HEK293 (cell line): ENCODE measurements at regions not wholly inside any gene's neighbourhood (a gene's known extent, or its start where the extent isn't known, plus 50 kb on each side); places are given as distances from the start of the nearest gene placed in this dataset.

Experiments used
- CTCF ChIA-PET: fragments of 350-600 bp; formaldehyde crosslinking; extraction: SDS; loops from one replicate; lab custom pipeline; 2021; ENCODE audit warnings: antibody characterized with exemption; lab: Yijun Ruan, JAX
- POLR2A ChIA-PET: fragments of 300-600 bp; formaldehyde crosslinking; extraction: SDS; loops from one replicate; lab custom pipeline; 2020; ENCODE audit warnings: antibody characterized with exemption, inconsistent platforms; lab: Yijun Ruan, JAX
- H3K27ac ChIP-seq: fragments of 200-500 bp; sonication (Bioruptor generic); 2 replicates; pipeline ENCODE4 v1.5.1; 2014; ENCODE audit warnings: low read depth, low read length, control low read depth, inconsistent platforms; ENCODE audit errors: extremely low read depth
- H3K36me3 ChIP-seq, 2 experiments: fragments of 200-500 bp in 1 of 2; sonication (Bioruptor generic) in 1 of 2; 1 replicate in 1 of 2; 2 replicates in 1 of 2; pipeline ENCODE4 v1.5.1; 2014 to 2017; ENCODE audit warnings: inconsistent platforms in 2 of 2, low read length in 2 of 2; ENCODE audit not compliant: control insufficient read depth in 2 of 2, insufficient read depth in 1 of 2
- H3K4me1 ChIP-seq: fragments of 200-500 bp; sonication (Bioruptor generic); 2 replicates; pipeline ENCODE4 v1.5.1; 2014; ENCODE audit warnings: mild to moderate bottlenecking, low read length, inconsistent platforms; ENCODE audit not compliant: control insufficient read depth, insufficient read depth
- H3K4me3 ChIP-seq: 2 replicates; pipeline ENCODE4 v1.5.1; 2011; ENCODE audit warnings: low read depth, mild to moderate bottlenecking, control low read depth, low read length, moderate library complexity
- H3K9me3 ChIP-seq: fragments of 200-500 bp; sonication (Bioruptor generic); 2 replicates; pipeline ENCODE4 v1.5.1; 2014; ENCODE audit warnings: low read depth, low read length, inconsistent platforms; ENCODE audit not compliant: control insufficient read depth, insufficient read depth
- HOXA7 ChIP-seq: sonication (generic); formaldehyde crosslinking; IDR thresholded peaks from 2 replicates; pipeline ENCODE4 v1.8.1; 2022; ENCODE audit warnings: missing genetic modification reagents, borderline replicate concordance
- HOXD13 ChIP-seq: sonication (generic); formaldehyde crosslinking; IDR thresholded peaks from 2 replicates; pipeline ENCODE4 v1.8.0; 2022; ENCODE audit warnings: missing genetic modification reagents, borderline replicate concordance
- KLF7 ChIP-seq: fragments of 450-650 bp; formaldehyde crosslinking; IDR thresholded peaks from 2 replicates; pipeline ENCODE4 v1.5.1; 2016; ENCODE audit warnings: missing biosample characterization, missing genetic modification characterization, borderline replicate concordance
- RBAK ChIP-seq: fragments of 450-650 bp; formaldehyde crosslinking; IDR thresholded peaks from 2 replicates; pipeline ENCODE4 v1.5.1; 2016; ENCODE audit warnings: missing biosample characterization, missing genetic modification characterization
- ZBTB26 ChIP-seq: fragments of 450-650 bp; formaldehyde crosslinking; optimal IDR thresholded peaks from 2 replicates; pipeline ENCODE3; 2016; ENCODE audit warnings: missing biosample characterization, mild to moderate bottlenecking, missing genetic modification characterization
- ZNF169 ChIP-seq: fragments of 450-650 bp; formaldehyde crosslinking; IDR thresholded peaks from 2 replicates; pipeline ENCODE4 v1.5.1; 2016; ENCODE audit warnings: missing biosample characterization, missing genetic modification characterization
- ZNF302 ChIP-seq: fragments of 450-650 bp; formaldehyde crosslinking; IDR thresholded peaks from 2 replicates; pipeline ENCODE4 v1.5.1; 2016; ENCODE audit warnings: missing biosample characterization, missing genetic modification characterization, low read depth
- ZNF548 ChIP-seq: fragments of 450-650 bp; formaldehyde crosslinking; IDR thresholded peaks from 2 replicates; pipeline ENCODE4 v1.5.1; 2016; ENCODE audit warnings: missing biosample characterization, missing genetic modification characterization
- ZNF549 ChIP-seq: fragments of 450-650 bp; IDR thresholded peaks from 2 replicates; pipeline ENCODE4 v1.5.1; 2018; ENCODE audit warnings: missing biosample characterization, missing genetic modification characterization, mild to moderate bottlenecking, inconsistent platforms, moderate library complexity
- ZNF596 ChIP-seq: fragments of 450-650 bp; IDR thresholded peaks from 2 replicates; pipeline ENCODE4 v1.5.0; 2018; ENCODE audit warnings: missing biosample characterization, mild to moderate bottlenecking, missing genetic modification characterization, moderate library complexity
- ZNF701 ChIP-seq: fragments of 450-650 bp; formaldehyde crosslinking; IDR thresholded peaks from 2 replicates; pipeline ENCODE4 v1.5.1; 2016; ENCODE audit warnings: missing biosample characterization, missing genetic modification characterization
- ZNF837 ChIP-seq: fragments of 450-650 bp; formaldehyde crosslinking; IDR thresholded peaks from 2 replicates; pipeline ENCODE4 v1.5.1; 2016; ENCODE audit warnings: missing biosample characterization, missing genetic modification characterization
- TF ChIP-seq, protein P1 (sequence below): fragments of 450-650 bp; formaldehyde crosslinking; IDR thresholded peaks from 2 replicates; pipeline ENCODE4; 2016; ENCODE audit warnings: missing biosample characterization, missing genetic modification characterization
- TF ChIP-seq, protein P2 (sequence below): fragments of 450-650 bp; formaldehyde crosslinking; IDR thresholded peaks from 2 replicates; pipeline ENCODE4 v1.5.1; 2016; ENCODE audit warnings: missing biosample characterization, missing genetic modification characterization
- TF ChIP-seq, protein P3 (sequence below): fragments of 450-650 bp; formaldehyde crosslinking; IDR thresholded peaks from 2 replicates; pipeline ENCODE4 v1.5.1; 2016; ENCODE audit warnings: missing biosample characterization, missing genetic modification characterization
- TF ChIP-seq, protein P4 (sequence below): fragments of 450-650 bp; IDR thresholded peaks from 2 replicates; pipeline ENCODE4 v1.5.1; 2018; ENCODE audit warnings: missing biosample characterization, mild to moderate bottlenecking, missing genetic modification characterization
- TF ChIP-seq, protein P5 (sequence below): fragments of 450-650 bp; formaldehyde crosslinking; IDR thresholded peaks from 2 replicates; pipeline ENCODE4 v1.5.1; 2016; ENCODE audit warnings: missing biosample characterization, missing genetic modification characterization

DNA sequence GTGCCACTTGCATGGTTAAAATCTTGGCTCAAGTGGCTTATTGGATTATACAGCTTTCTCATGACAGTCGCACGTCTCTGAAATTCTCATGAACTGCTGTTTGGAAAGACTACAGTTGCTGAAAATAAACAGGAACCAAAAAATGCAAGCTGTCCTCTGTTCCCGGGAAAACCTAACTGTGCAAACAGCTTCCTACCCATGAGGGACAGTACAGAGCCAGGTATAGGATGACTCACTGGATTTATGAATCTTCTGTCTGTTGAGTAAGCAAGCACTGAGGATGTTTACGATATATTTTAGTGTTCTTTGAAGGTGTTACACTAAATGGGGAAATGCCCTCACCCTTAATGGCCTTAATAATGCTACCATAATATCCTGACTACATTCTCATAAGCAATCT is 380.3 kb upstream of the TNC start (continued):
- TF ChIP-seq, protein P1, sequence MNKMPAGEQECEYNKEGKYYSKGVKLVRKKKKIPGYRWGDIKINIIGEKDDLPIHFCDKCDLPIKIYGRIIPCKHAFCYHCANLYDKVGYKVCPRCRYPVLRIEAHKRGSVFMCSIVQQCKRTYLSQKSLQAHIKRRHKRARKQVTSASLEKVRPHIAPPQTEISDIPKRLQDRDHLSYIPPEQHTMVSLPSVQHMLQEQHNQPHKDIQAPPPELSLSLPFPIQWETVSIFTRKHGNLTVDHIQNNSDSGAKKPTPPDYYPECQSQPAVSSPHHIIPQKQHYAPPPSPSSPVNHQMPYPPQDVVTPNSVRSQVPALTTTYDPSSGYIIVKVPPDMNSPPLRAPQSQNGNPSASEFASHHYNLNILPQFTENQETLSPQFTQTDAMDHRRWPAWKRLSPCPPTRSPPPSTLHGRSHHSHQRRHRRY (tag by site-specific recombination), result no peak
- no peak for TF ChIP-seq ZNF596 (tag by site-specific recombination)
- TF ChIP-seq ZBTB26 (tag by site-specific recombination), result no peak
- no peak for TF ChIP-seq ZNF169 (tag by site-specific recombination)

- CTCF ChIA-PET, result interaction anchor here (1.3 kb wide), 1 partner anchor 17 kb away, joined by 3 read pairs; no protein-coding TSS in a partner anchor
- TF ChIP-seq, protein P2, sequence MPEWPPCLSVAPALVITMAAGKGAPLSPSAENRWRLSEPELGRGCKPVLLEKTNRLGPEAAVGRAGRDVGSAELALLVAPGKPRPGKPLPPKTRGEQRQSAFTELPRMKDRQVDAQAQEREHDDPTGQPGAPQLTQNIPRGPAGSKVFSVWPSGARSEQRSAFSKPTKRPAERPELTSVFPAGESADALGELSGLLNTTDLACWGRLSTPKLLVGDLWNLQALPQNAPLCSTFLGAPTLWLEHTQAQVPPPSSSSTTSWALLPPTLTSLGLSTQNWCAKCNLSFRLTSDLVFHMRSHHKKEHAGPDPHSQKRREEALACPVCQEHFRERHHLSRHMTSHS (tag by site-specific recombination), result no peak
- TF ChIP-seq ZNF549 (tag by site-specific recombination), result no peak
- TF ChIP-seq, protein P3, sequence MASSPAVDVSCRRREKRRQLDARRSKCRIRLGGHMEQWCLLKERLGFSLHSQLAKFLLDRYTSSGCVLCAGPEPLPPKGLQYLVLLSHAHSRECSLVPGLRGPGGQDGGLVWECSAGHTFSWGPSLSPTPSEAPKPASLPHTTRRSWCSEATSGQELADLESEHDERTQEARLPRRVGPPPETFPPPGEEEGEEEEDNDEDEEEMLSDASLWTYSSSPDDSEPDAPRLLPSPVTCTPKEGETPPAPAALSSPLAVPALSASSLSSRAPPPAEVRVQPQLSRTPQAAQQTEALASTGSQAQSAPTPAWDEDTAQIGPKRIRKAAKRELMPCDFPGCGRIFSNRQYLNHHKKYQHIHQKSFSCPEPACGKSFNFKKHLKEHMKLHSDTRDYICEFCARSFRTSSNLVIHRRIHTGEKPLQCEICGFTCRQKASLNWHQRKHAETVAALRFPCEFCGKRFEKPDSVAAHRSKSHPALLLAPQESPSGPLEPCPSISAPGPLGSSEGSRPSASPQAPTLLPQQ, result no peak
- no peak for TF ChIP-seq ZBTB26 (tag by site-specific recombination)
- no peak for TF ChIP-seq ZNF837
- TF ChIP-seq KLF7, result no peak
- TF ChIP-seq, protein P4, sequence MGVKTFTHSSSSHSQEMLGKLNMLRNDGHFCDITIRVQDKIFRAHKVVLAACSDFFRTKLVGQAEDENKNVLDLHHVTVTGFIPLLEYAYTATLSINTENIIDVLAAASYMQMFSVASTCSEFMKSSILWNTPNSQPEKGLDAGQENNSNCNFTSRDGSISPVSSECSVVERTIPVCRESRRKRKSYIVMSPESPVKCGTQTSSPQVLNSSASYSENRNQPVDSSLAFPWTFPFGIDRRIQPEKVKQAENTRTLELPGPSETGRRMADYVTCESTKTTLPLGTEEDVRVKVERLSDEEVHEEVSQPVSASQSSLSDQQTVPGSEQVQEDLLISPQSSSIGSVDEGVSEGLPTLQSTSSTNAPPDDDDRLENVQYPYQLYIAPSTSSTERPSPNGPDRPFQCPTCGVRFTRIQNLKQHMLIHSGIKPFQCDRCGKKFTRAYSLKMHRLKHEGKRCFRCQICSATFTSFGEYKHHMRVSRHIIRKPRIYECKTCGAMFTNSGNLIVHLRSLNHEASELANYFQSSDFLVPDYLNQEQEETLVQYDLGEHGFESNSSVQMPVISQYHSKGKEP (tag by site-specific recombination), result no peak
- TF ChIP-seq HOXD13 (CRISPR knock-in tag), result no peak
- POLR2A ChIA-PET, result no interaction called here
- Histone ChIP-seq H3K9me3 (no peaks in the 10 kb centered on the region), H3K36me3 (no peaks in the 10 kb centered on the region), H3K4me3 (no peak overlapping the region), H3K27ac (no peak overlapping the region), H3K4me1 (no peaks in the 10 kb centered on the region)
Observed at GRCh38 chr9:115507148-115507547, 389.2 kb upstream of the TNC start.

- Histone ChIP-seq H3K27ac (no peak overlapping the region), H3K4me1 (no peaks in the 10 kb centered on the region), H3K4me3 (no peak overlapping the region)
- TF ChIP-seq ZNF302 (tag by site-specific recombination) (no peak), ZNF548 (no peak), HOXA7 (CRISPR knock-in tag) (no peak), ZNF701 (tag by site-specific recombination) (no peak), RBAK (tag by site-specific recombination) (no peak)
- TF ChIP-seq, protein P5, sequence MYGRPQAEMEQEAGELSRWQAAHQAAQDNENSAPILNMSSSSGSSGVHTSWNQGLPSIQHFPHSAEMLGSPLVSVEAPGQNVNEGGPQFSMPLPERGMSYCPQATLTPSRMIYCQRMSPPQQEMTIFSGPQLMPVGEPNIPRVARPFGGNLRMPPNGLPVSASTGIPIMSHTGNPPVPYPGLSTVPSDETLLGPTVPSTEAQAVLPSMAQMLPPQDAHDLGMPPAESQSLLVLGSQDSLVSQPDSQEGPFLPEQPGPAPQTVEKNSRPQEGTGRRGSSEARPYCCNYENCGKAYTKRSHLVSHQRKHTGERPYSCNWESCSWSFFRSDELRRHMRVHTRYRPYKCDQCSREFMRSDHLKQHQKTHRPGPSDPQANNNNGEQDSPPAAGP (tag by site-specific recombination), result no peak
- TF ChIP-seq, all 188 proteins: peak for 0
- ChIA-PET CTCF (no interaction called here), POLR2A (no interaction called here)
- H3K36me3 ChIP-seq, result no peaks in the 10 kb centered on the region
- no peaks in the 10 kb centered on the region for H3K9me3 ChIP-seq
Observed at GRCh38 chr9:115513148-115513547, 395.2 kb upstream of the TNC start.
